IMR-90 (cell line): ENCODE measurements at regions not wholly inside any gene's neighbourhood (a gene's known extent, or its start where the extent isn't known, plus 50 kb on each side); places are given as distances from the start of the nearest gene placed in this dataset.

Source experiments
- ATAC-seq: fragments of 200-7000 bp; cut with Tn5 transposase; 2 replicates; pipeline ENCODE4 v1.9.1; 2020; ENCODE audit warnings: low read depth, mild to moderate bottlenecking, moderate library complexity
- BruUV-seq: library from RNA; stranded (reverse); fragments of 400-500 nt; replicated peaks from 2 replicates; lab custom pipeline; 2021; lab: Mats Ljungman, UMichigan
- CTCF ChIA-PET: fragments of 300-600 bp; formaldehyde crosslinking; extraction: SDS; loops from one replicate; lab custom pipeline; 2021; ENCODE audit warnings: antibody characterized with exemption; lab: Yijun Ruan, JAX
- POLR2A ChIA-PET: fragments of 300-600 bp; sonication (Branson Sonifier 250); formaldehyde crosslinking; loops from one replicate; lab custom pipeline; 2022; ENCODE audit warnings: antibody characterized with exemption; ENCODE audit not compliant: unreplicated experiment; lab: Charles Lee
- DNase-seq: peaks from one replicate; pipeline ENCODE4 v3.0.0; 2013
- H2AFZ ChIP-seq: replicated peaks from 2 replicates; pipeline ENCODE3; 2013; ENCODE audit warnings: low read length, mild to moderate bottlenecking; ENCODE audit not compliant: poor library complexity
- H2AK5ac ChIP-seq: 2 replicates; pipeline ENCODE4 v1.6.1; 2013; ENCODE audit warnings: low read depth, low read length, inconsistent platforms
- H2AK9ac ChIP-seq: replicated peaks from 2 replicates; pipeline ENCODE3; 2013; ENCODE audit warnings: mild to moderate bottlenecking, low read depth, low read length, moderate library complexity; ENCODE audit not compliant: poor library complexity
- H2BK120ac ChIP-seq: 2 replicates; pipeline ENCODE4 v1.6.1; 2013; ENCODE audit warnings: low read depth, low read length, inconsistent platforms
- H2BK15ac ChIP-seq: 3 replicates; pipeline ENCODE4 v1.6.1; 2013; ENCODE audit warnings: low read depth, low read length, inconsistent platforms
- H2BK20ac ChIP-seq: 2 replicates; pipeline ENCODE4 v1.6.1; 2013; ENCODE audit warnings: low read depth, mild to moderate bottlenecking, inconsistent platforms, low read length, moderate library complexity
- H2BK5ac ChIP-seq: 2 replicates; pipeline ENCODE4 v1.6.1; 2013; ENCODE audit warnings: mild to moderate bottlenecking, low read depth, low read length, inconsistent platforms; ENCODE audit not compliant: poor library complexity, severe bottlenecking
- H3K14ac ChIP-seq: replicated peaks from 2 replicates; pipeline ENCODE4 v1.6.1; 2013; ENCODE audit warnings: low read depth, low read length, inconsistent platforms
- H3K18ac ChIP-seq: 2 replicates; pipeline ENCODE4 v1.6.1; 2013; ENCODE audit warnings: low read depth, low read length, control low read depth
- H3K23ac ChIP-seq: 2 replicates; pipeline ENCODE4 v1.6.1; 2013; ENCODE audit warnings: low read depth, low read length, inconsistent platforms
- H3K27ac ChIP-seq: 2 replicates; pipeline ENCODE4 v1.5.1; 2013; ENCODE audit warnings: mild to moderate bottlenecking, control low read depth, low read length; ENCODE audit not compliant: insufficient read depth
- H3K27me3 ChIP-seq: 2 replicates; pipeline ENCODE4 v1.6.1; 2013; ENCODE audit warnings: low read length; ENCODE audit not compliant: control insufficient read depth, insufficient read depth
- H3K36me3 ChIP-seq: 2 replicates; pipeline ENCODE4 v1.6.1; 2013; ENCODE audit warnings: low read length, mixed read lengths; ENCODE audit not compliant: control insufficient read depth, insufficient read depth
- H3K4ac ChIP-seq: 2 replicates; pipeline ENCODE4 v1.6.1; 2013; ENCODE audit warnings: low read depth, low read length, inconsistent platforms
- H3K4me1 ChIP-seq: 2 replicates; pipeline ENCODE4 v1.6.1; 2013; ENCODE audit warnings: low read length, mixed read lengths; ENCODE audit not compliant: control insufficient read depth, insufficient read depth
- H3K4me2 ChIP-seq: 2 replicates; pipeline ENCODE4 v1.6.1; 2013; ENCODE audit warnings: low read depth, mild to moderate bottlenecking, control low read depth, low read length, moderate library complexity
- H3K4me3 ChIP-seq: 2 replicates; pipeline ENCODE4 v1.5.1; 2013; ENCODE audit warnings: low read depth, mild to moderate bottlenecking, control low read depth, low read length, moderate library complexity; ENCODE audit not compliant: insufficient read depth
- H3K56ac ChIP-seq: 2 replicates; pipeline ENCODE4 v1.6.1; 2013; ENCODE audit warnings: low read length, inconsistent platforms; ENCODE audit not compliant: insufficient read depth; ENCODE audit errors: extremely low read depth
- H3K79me1 ChIP-seq, 2 experiments: 2 replicates each; pipeline ENCODE4 v1.6.1; 2013; ENCODE audit warnings: low read length in 2 of 2, inconsistent platforms in 1 of 2, low read depth in 1 of 2
- H3K9ac ChIP-seq: 2 replicates; pipeline ENCODE4 v1.6.1; 2013; ENCODE audit warnings: low read depth, low read length, control low read depth
- H3K9me1 ChIP-seq: 2 replicates; pipeline ENCODE4 v1.6.1; 2013; ENCODE audit warnings: low read length, inconsistent platforms; ENCODE audit not compliant: insufficient read depth
- H3K9me3 ChIP-seq: 2 replicates; pipeline ENCODE4 v1.6.1; 2013; ENCODE audit warnings: low read length; ENCODE audit not compliant: control insufficient read depth, insufficient read depth
- H4K20me1 ChIP-seq: 2 replicates; pipeline ENCODE4 v1.6.1; 2013; ENCODE audit warnings: low read length, inconsistent platforms; ENCODE audit not compliant: insufficient read depth
- H4K5ac ChIP-seq: 2 replicates; pipeline ENCODE4 v1.6.1; 2013; ENCODE audit warnings: mild to moderate bottlenecking, low read depth, low read length, control low read depth
- H4K8ac ChIP-seq, 2 experiments: 2 replicates each; pipeline ENCODE4 v1.6.1; 2013; ENCODE audit warnings: low read depth in 2 of 2, low read length in 2 of 2, control low read depth in 1 of 2, inconsistent platforms in 1 of 2
- H4K91ac ChIP-seq: 2 replicates; pipeline ENCODE4 v1.6.1; 2013; ENCODE audit warnings: low read depth, low read length, inconsistent platforms; ENCODE audit not compliant: insufficient read depth
- BHLHE40 ChIP-seq: fragments of 150-350 bp; IDR thresholded peaks from 2 replicates; pipeline ENCODE4 v1.6.1; 2016; ENCODE audit warnings: mild to moderate bottlenecking, low read depth, low read length
- CEBPB ChIP-seq: IDR thresholded peaks from 2 replicates; pipeline ENCODE4 v1.6.1; 2012; ENCODE audit warnings: low read depth, low read length, improper control_type of control experiment
- CHD1 ChIP-seq: IDR thresholded peaks from 2 replicates; pipeline ENCODE4 v1.6.1; 2012; ENCODE audit warnings: low read depth, low read length, improper control_type of control experiment
- CTCF ChIP-seq: conservative IDR thresholded peaks from 2 replicates; pipeline ENCODE4 v1.5.1; 2012; ENCODE audit warnings: mild to moderate bottlenecking, low read depth, low read length, improper control_type of control experiment
- ELK1 ChIP-seq: fragments of 150-350 bp; IDR thresholded peaks from 2 replicates; pipeline ENCODE4 v1.6.1; 2016; ENCODE audit warnings: low read depth, mild to moderate bottlenecking, low read length, moderate library complexity, borderline replicate concordance
- FOS ChIP-seq: fragments of 150-350 bp; IDR thresholded peaks from 2 replicates; pipeline ENCODE4 v1.6.1; 2016; ENCODE audit warnings: low read depth, low read length
- MAFK ChIP-seq: IDR thresholded peaks from 2 replicates; pipeline ENCODE4 v1.6.1; 2012; ENCODE audit warnings: low read depth, low read length, improper control_type of control experiment
- MAZ ChIP-seq: IDR thresholded peaks from 2 replicates; pipeline ENCODE4 v1.6.1; 2012; ENCODE audit warnings: low read depth, mild to moderate bottlenecking, low read length, improper control_type of control experiment, moderate library complexity, borderline replicate concordance
- MXI1 ChIP-seq: IDR thresholded peaks from 2 replicates; pipeline ENCODE4 v1.6.1; 2012; ENCODE audit warnings: low read depth, mild to moderate bottlenecking, low read length, moderate library complexity, borderline replicate concordance
- NFE2L2 ChIP-seq: fragments of 150-350 bp; IDR thresholded peaks from 2 replicates; pipeline ENCODE4 v1.6.1; 2016; ENCODE audit warnings: low read depth, mild to moderate bottlenecking, low read length
- POLR2A ChIP-seq: IDR thresholded peaks from 2 replicates; pipeline ENCODE4 v1.6.1; 2012; ENCODE audit warnings: mild to moderate bottlenecking, low read depth, low read length
- RAD21 ChIP-seq: IDR thresholded peaks from 2 replicates; pipeline ENCODE4 v1.6.1; 2012; ENCODE audit warnings: low read length, improper control_type of control experiment
- RCOR1 ChIP-seq: IDR thresholded peaks from 2 replicates; pipeline ENCODE4 v1.6.1; 2012; ENCODE audit warnings: mild to moderate bottlenecking, low read length, improper control_type of control experiment; ENCODE audit not compliant: insufficient replicate concordance
- RFX5 ChIP-seq: IDR thresholded peaks from 2 replicates; pipeline ENCODE4 v1.8.0; 2012; ENCODE audit warnings: low read depth, mild to moderate bottlenecking, low read length, moderate library complexity
- SMC3 ChIP-seq: fragments of 150-350 bp; IDR thresholded peaks from 2 replicates; pipeline ENCODE4 v1.6.1; 2016; ENCODE audit warnings: low read depth, mild to moderate bottlenecking, antibody characterized with exemption, low read length, moderate library complexity
- USF2 ChIP-seq: fragments of 150-350 bp; IDR thresholded peaks from 2 replicates; pipeline ENCODE4 v1.6.1; 2017; ENCODE audit warnings: mild to moderate bottlenecking, antibody characterized with exemption, low read length, low read depth
- WGBS, 2 experiments: methylation state at CpG; one replicate each; pipeline versions ENCODE4 v1.1.5 to v1.1.7; 2013; ENCODE audit warnings: missing lambda C conversion rate in 2 of 2; ENCODE audit not compliant: insufficient read length in 1 of 2; ENCODE audit errors: extremely low coverage in 2 of 2; 5-methylcytosine and 5-hydroxymethylcytosine counted together
- dilution Hi-C: fragments of 300-500 bp; cut with HindIII; formaldehyde crosslinking; loops from one replicate; pipeline ENCODE4 v1.14.3; 2018; ENCODE audit warnings: low sequenced_read_pairs; ENCODE audit not compliant: unreplicated experiment
- in situ Hi-C: fragments of 300-500 bp; cut with MboI; formaldehyde crosslinking; loops from 3 replicates; pipeline ENCODE4 v1.14.3; 2019; ENCODE audit warnings: low sequenced_read_pairs, inconsistent platforms, mixed read lengths
- intact Hi-C: fragments of 100-400 bp; cut with micrococcal nuclease; formaldehyde crosslinking; loops from 2 replicates; pipeline ENCODE4 v1.10.0; 2022

- H3K56ac ChIP-seq, result no peak overlapping the region
- no peak overlapping the region for H2BK20ac ChIP-seq
- H3K9ac ChIP-seq, result no peak overlapping the region
- intact Hi-C loops (no loop called here), in situ Hi-C loops (no loop called here), dilution Hi-C loops (no loop called here)
- H2AK9ac ChIP-seq, result no peak overlapping the region
- H4K8ac ChIP-seq, result no peak overlapping the region
- no peak overlapping the region for H2AFZ ChIP-seq
- no peak overlapping the region for H2BK120ac ChIP-seq
- no peak overlapping the region for H3K18ac ChIP-seq
- H4K5ac ChIP-seq, result no peak overlapping the region
- H4K20me1 ChIP-seq, result no peaks in the 10 kb centered on the region
- no peak overlapping the region for H3K4me2 ChIP-seq
- H3K4me1 ChIP-seq, result peaks cover 2% of the 10 kb centered on the region; the same call in 1 of the 2 replicates
- H3K14ac ChIP-seq, result no peak overlapping the region
- H4K91ac ChIP-seq, result no peak overlapping the region
- no peak overlapping the region for H2AK5ac ChIP-seq
- ChIA-PET POLR2A (no interaction called here), CTCF (no interaction called here)
- H3K4me3 ChIP-seq, result no peak overlapping the region
- no peak overlapping the region for H2BK15ac ChIP-seq
- H3K23ac ChIP-seq, result no peak overlapping the region
- no peak overlapping the region for H3K27ac ChIP-seq
- H3K9me1 ChIP-seq, result peaks cover 4% of the 10 kb centered on the region
- no peaks in the 10 kb centered on the region for H3K27me3 ChIP-seq
- no peak overlapping the region for H3K4ac ChIP-seq
- peaks cover 0 to 15% of the 10 kb centered on the region in 2 experiments; a peak in 2 of 4 replicates for H3K79me1 ChIP-seq
- no peak overlapping the region for H2BK5ac ChIP-seq
- ATAC-seq (no peak), DNase-seq (no peak)
- BruUV-seq, result no TSS peak
- no peak for TF ChIP-seq ELK1
- no peak for TF ChIP-seq BHLHE40
- TF ChIP-seq CHD1, result no peak
- TF ChIP-seq CTCF, result no peak
- no peak for TF ChIP-seq MAFK
- TF ChIP-seq MXI1, result no peak
- no peak for TF ChIP-seq RCOR1
- TF ChIP-seq RAD21, result no peak
- TF ChIP-seq CEBPB, result no peak
- TF ChIP-seq NFE2L2, result no peak
- no peak for TF ChIP-seq POLR2A
- TF ChIP-seq SMC3, result no peak
- TF ChIP-seq USF2, result no peak
- TF ChIP-seq MAZ, result no peak
- TF ChIP-seq FOS, result no peak
- no peak for TF ChIP-seq RFX5
- 96% methylated on average over 5 of the region's 7 CpGs; no CpG with 5 or more reads in 1 of the 2 experiments for WGBS, 2 experiments
- peaks cover 6% of the 10 kb centered on the region for H3K36me3 ChIP-seq
- H3K9me3 ChIP-seq, result no peaks in the 10 kb centered on the region
Measured at GRCh38 chr21:36237441-36237840, 80.8 kb downstream of the DOP1B start.
